PC-3 (cell line): ENCODE measurements at regions not wholly inside any gene's neighbourhood (a gene's known extent, or its start where the extent isn't known, plus 50 kb on each side); places are given as distances from the start of the nearest gene placed in this dataset.

Experiments
- EZH2 ChIP-seq: fragments of 300-600 bp; sonication (generic); IDR thresholded peaks from one replicate; pipeline ENCODE4 v1.6.1; 2017; ENCODE audit warnings: antibody characterized with exemption, mild to moderate bottlenecking, low read length; ENCODE audit not compliant: unreplicated experiment
- TF ChIP-seq, protein P1 (sequence below): fragments of 300-600 bp; sonication (generic); conservative IDR thresholded peaks from 2 replicates; pipeline ENCODE4 v1.5.1; 2017; ENCODE audit warnings: antibody characterized with exemption, low read depth, mild to moderate bottlenecking, low read length

DNA sequence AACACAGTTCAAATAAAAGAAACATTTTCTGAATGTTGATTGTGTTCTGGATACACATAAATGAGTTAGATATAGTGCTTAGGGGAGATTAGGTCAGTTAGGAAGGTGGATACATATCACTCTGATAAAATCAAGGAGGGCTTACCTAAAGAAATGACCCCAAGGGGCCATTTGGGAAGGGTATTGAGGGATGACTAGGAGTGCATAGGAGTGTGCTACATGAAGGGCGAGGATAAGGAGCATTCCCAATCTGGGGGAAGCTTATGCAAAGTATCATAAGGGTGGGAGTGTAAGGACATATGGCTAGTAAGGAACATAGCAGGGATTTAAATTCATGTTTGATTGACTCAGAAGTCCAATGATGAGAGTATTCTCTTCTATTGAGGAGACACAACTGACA is 183.6 kb downstream of the NSG2 start:
- TF ChIP-seq, protein P1, sequence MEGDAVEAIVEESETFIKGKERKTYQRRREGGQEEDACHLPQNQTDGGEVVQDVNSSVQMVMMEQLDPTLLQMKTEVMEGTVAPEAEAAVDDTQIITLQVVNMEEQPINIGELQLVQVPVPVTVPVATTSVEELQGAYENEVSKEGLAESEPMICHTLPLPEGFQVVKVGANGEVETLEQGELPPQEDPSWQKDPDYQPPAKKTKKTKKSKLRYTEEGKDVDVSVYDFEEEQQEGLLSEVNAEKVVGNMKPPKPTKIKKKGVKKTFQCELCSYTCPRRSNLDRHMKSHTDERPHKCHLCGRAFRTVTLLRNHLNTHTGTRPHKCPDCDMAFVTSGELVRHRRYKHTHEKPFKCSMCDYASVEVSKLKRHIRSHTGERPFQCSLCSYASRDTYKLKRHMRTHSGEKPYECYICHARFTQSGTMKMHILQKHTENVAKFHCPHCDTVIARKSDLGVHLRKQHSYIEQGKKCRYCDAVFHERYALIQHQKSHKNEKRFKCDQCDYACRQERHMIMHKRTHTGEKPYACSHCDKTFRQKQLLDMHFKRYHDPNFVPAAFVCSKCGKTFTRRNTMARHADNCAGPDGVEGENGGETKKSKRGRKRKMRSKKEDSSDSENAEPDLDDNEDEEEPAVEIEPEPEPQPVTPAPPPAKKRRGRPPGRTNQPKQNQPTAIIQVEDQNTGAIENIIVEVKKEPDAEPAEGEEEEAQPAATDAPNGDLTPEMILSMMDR, result no peak
- TF ChIP-seq EZH2, result no peak
